ENCODE measurements at regions not wholly inside any gene's neighbourhood (a gene's known extent, or its start where the extent isn't known, plus 50 kb on each side); places are given as distances from the start of the nearest gene placed in this dataset.

DNA sequence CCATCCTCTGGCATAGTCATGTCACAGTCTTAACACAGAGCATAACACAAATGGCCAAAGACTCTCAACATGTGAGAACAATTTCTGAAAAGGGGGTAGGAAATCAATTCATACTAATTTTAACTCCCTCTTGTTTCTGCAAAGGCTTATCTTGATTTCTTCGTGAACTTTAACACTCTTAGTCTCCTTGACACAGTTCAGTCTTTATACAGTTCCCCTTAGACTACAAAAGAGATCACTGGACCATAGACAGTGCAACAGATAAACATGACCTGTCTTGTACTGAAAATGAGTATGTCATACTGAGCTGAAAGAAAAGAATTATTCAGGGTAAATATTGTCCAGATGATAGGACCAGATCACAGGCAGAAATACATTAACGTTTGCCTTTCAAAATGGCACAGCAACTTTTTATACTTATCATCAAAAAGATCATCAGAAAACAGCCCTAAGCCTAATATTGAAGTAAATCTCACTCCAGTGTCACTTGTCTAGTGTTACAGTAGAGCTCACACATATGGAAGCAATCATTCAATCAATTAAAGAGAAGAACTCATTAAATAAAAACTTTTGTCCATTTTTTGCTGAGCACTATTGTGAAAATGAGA is 56.4 kb upstream of the VRK2 start:
- no peak overlapping the region for H3K4me3 ChIP-seq (replicated peaks; ENCODE audit: low read depth, low read length)
- TF ChIP-seq, protein P1, sequence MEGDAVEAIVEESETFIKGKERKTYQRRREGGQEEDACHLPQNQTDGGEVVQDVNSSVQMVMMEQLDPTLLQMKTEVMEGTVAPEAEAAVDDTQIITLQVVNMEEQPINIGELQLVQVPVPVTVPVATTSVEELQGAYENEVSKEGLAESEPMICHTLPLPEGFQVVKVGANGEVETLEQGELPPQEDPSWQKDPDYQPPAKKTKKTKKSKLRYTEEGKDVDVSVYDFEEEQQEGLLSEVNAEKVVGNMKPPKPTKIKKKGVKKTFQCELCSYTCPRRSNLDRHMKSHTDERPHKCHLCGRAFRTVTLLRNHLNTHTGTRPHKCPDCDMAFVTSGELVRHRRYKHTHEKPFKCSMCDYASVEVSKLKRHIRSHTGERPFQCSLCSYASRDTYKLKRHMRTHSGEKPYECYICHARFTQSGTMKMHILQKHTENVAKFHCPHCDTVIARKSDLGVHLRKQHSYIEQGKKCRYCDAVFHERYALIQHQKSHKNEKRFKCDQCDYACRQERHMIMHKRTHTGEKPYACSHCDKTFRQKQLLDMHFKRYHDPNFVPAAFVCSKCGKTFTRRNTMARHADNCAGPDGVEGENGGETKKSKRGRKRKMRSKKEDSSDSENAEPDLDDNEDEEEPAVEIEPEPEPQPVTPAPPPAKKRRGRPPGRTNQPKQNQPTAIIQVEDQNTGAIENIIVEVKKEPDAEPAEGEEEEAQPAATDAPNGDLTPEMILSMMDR (IDR thresholded peaks at IDR 0.05; ENCODE audit: low read length, missing control alignments) = no peak
- no peak for DNase-seq (ENCODE audit: low read depth)

All from fibroblast of pulmonary artery (primary cell).